ENCODE measurements at regions not wholly inside any gene's neighbourhood (a gene's known extent, or its start where the extent isn't known, plus 50 kb on each side); places are given as distances from the start of the nearest gene placed in this dataset.

DNA sequence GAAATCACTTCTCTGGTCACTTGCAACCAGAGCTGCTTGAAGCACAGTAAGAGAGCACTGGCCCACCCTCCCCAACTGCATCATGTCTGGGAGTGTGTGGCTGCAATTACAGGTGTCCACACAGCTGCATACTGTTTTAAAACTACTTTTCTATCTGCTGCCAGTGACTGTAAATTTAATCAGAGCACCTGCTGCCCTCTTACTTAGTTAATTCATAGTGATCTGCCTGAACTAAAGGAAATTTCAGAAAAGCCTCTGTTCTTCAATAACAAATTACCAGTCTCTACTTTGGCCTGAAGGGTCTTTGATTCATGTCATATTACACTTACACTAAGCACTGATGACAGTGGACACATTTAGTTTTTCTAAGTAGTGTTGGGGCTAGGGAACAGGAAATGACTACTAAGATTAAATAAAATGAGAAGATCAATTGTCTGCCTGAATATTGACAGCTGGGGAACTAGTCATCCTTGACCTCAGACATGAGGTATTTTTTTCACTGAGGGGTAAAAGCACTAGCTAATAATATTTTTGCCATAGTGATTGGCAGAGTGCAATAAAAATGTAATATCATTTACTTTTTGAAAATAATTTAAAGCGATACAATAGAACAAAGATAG is 788.9 kb upstream of the GRAMD2B start:
- intact Hi-C loops (cut with micrococcal nuclease; ENCODE audit: unreplicated experiment), result no loop called here
- in situ Hi-C loops (cut with MboI), result no loop called here
- H4K20me1 ChIP-seq (ENCODE audit: control insufficient read depth, insufficient read depth), result no peaks in the 10 kb centered on the region
- no peaks in the 10 kb centered on the region for H3K4me1 ChIP-seq (ENCODE audit: control insufficient read depth, insufficient read depth, low read length)
- CTCF ChIA-PET, result no interaction called here
- H3K36me3 ChIP-seq (ENCODE audit: control insufficient read depth in 2 of 2, insufficient read depth in 2 of 2, low read length in 1 of 2), result no peaks in the 10 kb centered on the region
- no peak overlapping the region for H3K4me2 ChIP-seq (ENCODE audit: control insufficient read depth, insufficient read depth)
- SMC1A ChIA-PET (ENCODE audit: uncharacterized antibody, unreplicated experiment), result no interaction called here
- H2AFZ ChIP-seq (ENCODE audit: control insufficient read depth, low read depth, low read length), result no peak overlapping the region
- DNase-seq (ENCODE audit: low read depth, low spot score) (no peak), FAIRE-seq (no peak), ATAC-seq (no peak)
- H3K79me2 ChIP-seq (ENCODE audit: control insufficient read depth, insufficient read depth, low read length), result no peaks in the 10 kb centered on the region
- H3K4me3 ChIP-seq, result no peak overlapping the region
- WGBS (ENCODE audit: insufficient coverage, insufficient replicate concordance, low lambda C conversion rate, missing lambda C conversion rate), result 33% methylated on average over 1 of the region's 1 CpG
- no TSS peak for BruUV-seq (replicated peaks)
- H3K9ac ChIP-seq (ENCODE audit: control insufficient read depth, insufficient read depth, low read length), result no peak overlapping the region
- H3K9me3 ChIP-seq (replicated peaks; ENCODE audit: control insufficient read depth, insufficient read depth, low read length), result no peaks in the 10 kb centered on the region
- POLR2A ChIA-PET, result no interaction called here
- H3K27ac ChIP-seq (ENCODE audit: control insufficient read depth, insufficient read depth), result no peak overlapping the region
- H3K27me3 ChIP-seq (replicated peaks in 1 of 2; ENCODE audit: control insufficient read depth in 2 of 2, insufficient read depth in 2 of 2, low read length in 1 of 2), result no peaks in the 10 kb centered on the region
- RAD21 ChIA-PET (ENCODE audit: unreplicated experiment), result interaction anchor here (0.8 kb wide), 1 partner anchor 100 kb away, joined by 3 read pairs; no protein-coding TSS in a partner anchor
- TF ChIP-seq SUPT20H (IDR thresholded peaks at IDR 0.05; ENCODE audit: borderline replicate concordance, control insufficient read depth, low read depth, low read length) (no peak), SMAD5 (IDR thresholded peaks at IDR 0.05; ENCODE audit: low read depth) (no peak), NR2C1 (IDR thresholded peaks at IDR 0.05) (no peak), HDAC2 (IDR thresholded peaks at IDR 0.05) (no peak), POLR2AphosphoS2 (IDR thresholded peaks at IDR 0.05; ENCODE audit: low read depth, low read length) (no peak), NBN (IDR thresholded peaks at IDR 0.05) (no peak), ZNF207 (IDR thresholded peaks at IDR 0.05; ENCODE audit: borderline replicate concordance) (no peak), TAF1 (IDR thresholded peaks at IDR 0.05; ENCODE audit: borderline replicate concordance, low read depth, low read length) (no peak)
- TF ChIP-seq, protein P1, sequence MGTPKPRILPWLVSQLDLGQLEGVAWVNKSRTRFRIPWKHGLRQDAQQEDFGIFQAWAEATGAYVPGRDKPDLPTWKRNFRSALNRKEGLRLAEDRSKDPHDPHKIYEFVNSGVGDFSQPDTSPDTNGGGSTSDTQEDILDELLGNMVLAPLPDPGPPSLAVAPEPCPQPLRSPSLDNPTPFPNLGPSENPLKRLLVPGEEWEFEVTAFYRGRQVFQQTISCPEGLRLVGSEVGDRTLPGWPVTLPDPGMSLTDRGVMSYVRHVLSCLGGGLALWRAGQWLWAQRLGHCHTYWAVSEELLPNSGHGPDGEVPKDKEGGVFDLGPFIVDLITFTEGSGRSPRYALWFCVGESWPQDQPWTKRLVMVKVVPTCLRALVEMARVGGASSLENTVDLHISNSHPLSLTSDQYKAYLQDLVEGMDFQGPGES (IDR thresholded peaks at IDR 0.05), result no peak
- TF ChIP-seq, protein P2, sequence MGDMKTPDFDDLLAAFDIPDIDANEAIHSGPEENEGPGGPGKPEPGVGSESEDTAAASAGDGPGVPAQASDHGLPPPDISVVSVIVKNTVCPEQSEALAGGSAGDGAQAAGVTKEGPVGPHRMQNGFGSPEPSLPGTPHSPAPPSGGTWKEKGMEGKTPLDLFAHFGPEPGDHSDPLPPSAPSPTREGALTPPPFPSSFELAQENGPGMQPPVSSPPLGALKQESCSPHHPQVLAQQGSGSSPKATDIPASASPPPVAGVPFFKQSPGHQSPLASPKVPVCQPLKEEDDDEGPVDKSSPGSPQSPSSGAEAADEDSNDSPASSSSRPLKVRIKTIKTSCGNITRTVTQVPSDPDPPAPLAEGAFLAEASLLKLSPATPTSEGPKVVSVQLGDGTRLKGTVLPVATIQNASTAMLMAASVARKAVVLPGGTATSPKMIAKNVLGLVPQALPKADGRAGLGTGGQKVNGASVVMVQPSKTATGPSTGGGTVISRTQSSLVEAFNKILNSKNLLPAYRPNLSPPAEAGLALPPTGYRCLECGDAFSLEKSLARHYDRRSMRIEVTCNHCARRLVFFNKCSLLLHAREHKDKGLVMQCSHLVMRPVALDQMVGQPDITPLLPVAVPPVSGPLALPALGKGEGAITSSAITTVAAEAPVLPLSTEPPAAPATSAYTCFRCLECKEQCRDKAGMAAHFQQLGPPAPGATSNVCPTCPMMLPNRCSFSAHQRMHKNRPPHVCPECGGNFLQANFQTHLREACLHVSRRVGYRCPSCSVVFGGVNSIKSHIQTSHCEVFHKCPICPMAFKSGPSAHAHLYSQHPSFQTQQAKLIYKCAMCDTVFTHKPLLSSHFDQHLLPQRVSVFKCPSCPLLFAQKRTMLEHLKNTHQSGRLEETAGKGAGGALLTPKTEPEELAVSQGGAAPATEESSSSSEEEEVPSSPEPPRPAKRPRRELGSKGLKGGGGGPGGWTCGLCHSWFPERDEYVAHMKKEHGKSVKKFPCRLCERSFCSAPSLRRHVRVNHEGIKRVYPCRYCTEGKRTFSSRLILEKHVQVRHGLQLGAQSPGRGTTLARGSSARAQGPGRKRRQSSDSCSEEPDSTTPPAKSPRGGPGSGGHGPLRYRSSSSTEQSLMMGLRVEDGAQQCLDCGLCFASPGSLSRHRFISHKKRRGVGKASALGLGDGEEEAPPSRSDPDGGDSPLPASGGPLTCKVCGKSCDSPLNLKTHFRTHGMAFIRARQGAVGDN (IDR thresholded peaks at IDR 0.05), result no peak
- TF ChIP-seq, protein P3, sequence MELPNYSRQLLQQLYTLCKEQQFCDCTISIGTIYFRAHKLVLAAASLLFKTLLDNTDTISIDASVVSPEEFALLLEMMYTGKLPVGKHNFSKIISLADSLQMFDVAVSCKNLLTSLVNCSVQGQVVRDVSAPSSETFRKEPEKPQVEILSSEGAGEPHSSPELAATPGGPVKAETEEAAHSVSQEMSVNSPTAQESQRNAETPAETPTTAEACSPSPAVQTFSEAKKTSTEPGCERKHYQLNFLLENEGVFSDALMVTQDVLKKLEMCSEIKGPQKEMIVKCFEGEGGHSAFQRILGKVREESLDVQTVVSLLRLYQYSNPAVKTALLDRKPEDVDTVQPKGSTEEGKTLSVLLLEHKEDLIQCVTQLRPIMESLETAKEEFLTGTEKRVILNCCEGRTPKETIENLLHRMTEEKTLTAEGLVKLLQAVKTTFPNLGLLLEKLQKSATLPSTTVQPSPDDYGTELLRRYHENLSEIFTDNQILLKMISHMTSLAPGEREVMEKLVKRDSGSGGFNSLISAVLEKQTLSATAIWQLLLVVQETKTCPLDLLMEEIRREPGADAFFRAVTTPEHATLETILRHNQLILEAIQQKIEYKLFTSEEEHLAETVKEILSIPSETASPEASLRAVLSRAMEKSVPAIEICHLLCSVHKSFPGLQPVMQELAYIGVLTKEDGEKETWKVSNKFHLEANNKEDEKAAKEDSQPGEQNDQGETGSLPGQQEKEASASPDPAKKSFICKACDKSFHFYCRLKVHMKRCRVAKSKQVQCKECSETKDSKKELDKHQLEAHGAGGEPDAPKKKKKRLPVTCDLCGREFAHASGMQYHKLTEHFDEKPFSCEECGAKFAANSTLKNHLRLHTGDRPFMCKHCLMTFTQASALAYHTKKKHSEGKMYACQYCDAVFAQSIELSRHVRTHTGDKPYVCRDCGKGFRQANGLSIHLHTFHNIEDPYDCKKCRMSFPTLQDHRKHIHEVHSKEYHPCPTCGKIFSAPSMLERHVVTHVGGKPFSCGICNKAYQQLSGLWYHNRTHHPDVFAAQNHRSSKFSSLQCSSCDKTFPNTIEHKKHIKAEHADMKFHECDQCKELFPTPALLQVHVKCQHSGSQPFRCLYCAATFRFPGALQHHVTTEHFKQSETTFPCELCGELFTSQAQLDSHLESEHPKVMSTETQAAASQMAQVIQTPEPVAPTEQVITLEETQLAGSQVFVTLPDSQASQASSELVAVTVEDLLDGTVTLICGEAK (IDR thresholded peaks at IDR 0.05; ENCODE audit: borderline replicate concordance), result no peak
- TF ChIP-seq, protein P4, sequence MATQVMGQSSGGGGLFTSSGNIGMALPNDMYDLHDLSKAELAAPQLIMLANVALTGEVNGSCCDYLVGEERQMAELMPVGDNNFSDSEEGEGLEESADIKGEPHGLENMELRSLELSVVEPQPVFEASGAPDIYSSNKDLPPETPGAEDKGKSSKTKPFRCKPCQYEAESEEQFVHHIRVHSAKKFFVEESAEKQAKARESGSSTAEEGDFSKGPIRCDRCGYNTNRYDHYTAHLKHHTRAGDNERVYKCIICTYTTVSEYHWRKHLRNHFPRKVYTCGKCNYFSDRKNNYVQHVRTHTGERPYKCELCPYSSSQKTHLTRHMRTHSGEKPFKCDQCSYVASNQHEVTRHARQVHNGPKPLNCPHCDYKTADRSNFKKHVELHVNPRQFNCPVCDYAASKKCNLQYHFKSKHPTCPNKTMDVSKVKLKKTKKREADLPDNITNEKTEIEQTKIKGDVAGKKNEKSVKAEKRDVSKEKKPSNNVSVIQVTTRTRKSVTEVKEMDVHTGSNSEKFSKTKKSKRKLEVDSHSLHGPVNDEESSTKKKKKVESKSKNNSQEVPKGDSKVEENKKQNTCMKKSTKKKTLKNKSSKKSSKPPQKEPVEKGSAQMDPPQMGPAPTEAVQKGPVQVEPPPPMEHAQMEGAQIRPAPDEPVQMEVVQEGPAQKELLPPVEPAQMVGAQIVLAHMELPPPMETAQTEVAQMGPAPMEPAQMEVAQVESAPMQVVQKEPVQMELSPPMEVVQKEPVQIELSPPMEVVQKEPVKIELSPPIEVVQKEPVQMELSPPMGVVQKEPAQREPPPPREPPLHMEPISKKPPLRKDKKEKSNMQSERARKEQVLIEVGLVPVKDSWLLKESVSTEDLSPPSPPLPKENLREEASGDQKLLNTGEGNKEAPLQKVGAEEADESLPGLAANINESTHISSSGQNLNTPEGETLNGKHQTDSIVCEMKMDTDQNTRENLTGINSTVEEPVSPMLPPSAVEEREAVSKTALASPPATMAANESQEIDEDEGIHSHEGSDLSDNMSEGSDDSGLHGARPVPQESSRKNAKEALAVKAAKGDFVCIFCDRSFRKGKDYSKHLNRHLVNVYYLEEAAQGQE (IDR thresholded peaks at IDR 0.05; ENCODE audit: low read depth, low read length), result no peak

Measured in GM12878 (cell line).